Ishikawa (cell line): ENCODE measurements at regions not wholly inside any gene's neighbourhood (a gene's known extent, or its start where the extent isn't known, plus 50 kb on each side); places are given as distances from the start of the nearest gene placed in this dataset.

Source experiments
- CREB1 ChIP-seq: IDR thresholded peaks from 2 replicates; pipeline ENCODE4 v1.6.1; 2012; ENCODE audit warnings: low read depth
- TEAD4 ChIP-seq: IDR thresholded peaks from 2 replicates; pipeline ENCODE4 v1.6.1; 2012
- TF ChIP-seq, protein P1 (sequence below): IDR thresholded peaks from 2 replicates; pipeline ENCODE4 v1.6.1; 2012; ENCODE audit warnings: low read depth, mild to moderate bottlenecking
- TF ChIP-seq, protein P2 (sequence below): IDR thresholded peaks from 2 replicates; pipeline ENCODE4 v1.6.1; 2012

DNA sequence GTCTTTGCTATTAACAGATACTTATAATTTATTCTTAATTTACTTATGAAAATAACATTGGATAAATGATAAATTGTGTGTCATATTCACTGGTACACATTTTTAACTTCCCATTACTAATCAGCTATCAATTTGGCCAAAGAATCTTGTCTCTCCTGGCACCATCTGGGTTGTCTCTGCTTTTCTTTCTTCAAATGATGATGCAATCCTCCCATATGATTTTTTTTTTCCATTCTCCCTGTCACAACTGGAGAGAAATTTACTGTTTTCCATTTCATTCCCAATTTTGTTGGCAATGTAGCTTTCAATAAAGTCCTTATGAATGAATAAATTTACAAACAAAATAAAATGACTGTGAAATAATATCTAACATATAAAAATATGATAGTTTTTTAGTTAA is 743.7 kb upstream of the EPHA6 start:
- TF ChIP-seq, protein P1, sequence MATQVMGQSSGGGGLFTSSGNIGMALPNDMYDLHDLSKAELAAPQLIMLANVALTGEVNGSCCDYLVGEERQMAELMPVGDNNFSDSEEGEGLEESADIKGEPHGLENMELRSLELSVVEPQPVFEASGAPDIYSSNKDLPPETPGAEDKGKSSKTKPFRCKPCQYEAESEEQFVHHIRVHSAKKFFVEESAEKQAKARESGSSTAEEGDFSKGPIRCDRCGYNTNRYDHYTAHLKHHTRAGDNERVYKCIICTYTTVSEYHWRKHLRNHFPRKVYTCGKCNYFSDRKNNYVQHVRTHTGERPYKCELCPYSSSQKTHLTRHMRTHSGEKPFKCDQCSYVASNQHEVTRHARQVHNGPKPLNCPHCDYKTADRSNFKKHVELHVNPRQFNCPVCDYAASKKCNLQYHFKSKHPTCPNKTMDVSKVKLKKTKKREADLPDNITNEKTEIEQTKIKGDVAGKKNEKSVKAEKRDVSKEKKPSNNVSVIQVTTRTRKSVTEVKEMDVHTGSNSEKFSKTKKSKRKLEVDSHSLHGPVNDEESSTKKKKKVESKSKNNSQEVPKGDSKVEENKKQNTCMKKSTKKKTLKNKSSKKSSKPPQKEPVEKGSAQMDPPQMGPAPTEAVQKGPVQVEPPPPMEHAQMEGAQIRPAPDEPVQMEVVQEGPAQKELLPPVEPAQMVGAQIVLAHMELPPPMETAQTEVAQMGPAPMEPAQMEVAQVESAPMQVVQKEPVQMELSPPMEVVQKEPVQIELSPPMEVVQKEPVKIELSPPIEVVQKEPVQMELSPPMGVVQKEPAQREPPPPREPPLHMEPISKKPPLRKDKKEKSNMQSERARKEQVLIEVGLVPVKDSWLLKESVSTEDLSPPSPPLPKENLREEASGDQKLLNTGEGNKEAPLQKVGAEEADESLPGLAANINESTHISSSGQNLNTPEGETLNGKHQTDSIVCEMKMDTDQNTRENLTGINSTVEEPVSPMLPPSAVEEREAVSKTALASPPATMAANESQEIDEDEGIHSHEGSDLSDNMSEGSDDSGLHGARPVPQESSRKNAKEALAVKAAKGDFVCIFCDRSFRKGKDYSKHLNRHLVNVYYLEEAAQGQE = no peak
- TF ChIP-seq CREB1 (no peak), TEAD4 (no peak)
- TF ChIP-seq, protein P2, sequence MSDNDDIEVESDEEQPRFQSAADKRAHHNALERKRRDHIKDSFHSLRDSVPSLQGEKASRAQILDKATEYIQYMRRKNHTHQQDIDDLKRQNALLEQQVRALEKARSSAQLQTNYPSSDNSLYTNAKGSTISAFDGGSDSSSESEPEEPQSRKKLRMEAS = no peak
